DMS 273 (cell line): ENCODE measurements at regions not wholly inside any gene's neighbourhood (a gene's known extent, or its start where the extent isn't known, plus 50 kb on each side); places are given as distances from the start of the nearest gene placed in this dataset.

Source experiments
- DNase-seq: peaks from one replicate; lab custom pipeline; 2025; ENCODE audit not compliant: unreplicated experiment; lab: John Stamatoyannopoulos, UW

GRCh38 chr4:56757821-56758411, 63.6 kb downstream of the SPINK2 start:
- DNase-seq: no peak

GRCh38 chr4:56757261-56757746, 64.2 kb downstream of the SPINK2 start:
- no peak for DNase-seq

GRCh38 chr4:56755901-56756300, 65.6 kb downstream of the SPINK2 start:
- no peak for DNase-seq

- DNase-seq: peak; percentile 78
These were observed 68.5 kb downstream of the SPINK2 start for GRCh38 chr4:56752985-56753384.

GRCh38 chr4:56750231-56750630, 69.1 kb upstream of the HOPX start:
- no peak for DNase-seq

- no peak for DNase-seq
These were observed 67.2 kb upstream of the HOPX start for GRCh38 chr4:56748271-56748670.

GRCh38 chr4:56746639-56747038, 65.5 kb upstream of the HOPX start:
- DNase-seq: no peak

GRCh38 chr4:56745042-56745441, 63.9 kb upstream of the HOPX start:
- DNase-seq: no peak

- no peak for DNase-seq
These were observed 62.9 kb upstream of the HOPX start for GRCh38 chr4:56744030-56744429.

- DNase-seq: peak; percentile 67
These were observed 62.5 kb upstream of the HOPX start for GRCh38 chr4:56743550-56743949.

- no peak for DNase-seq
These were observed 61.2 kb upstream of the HOPX start for GRCh38 chr4:56742080-56742871.

- DNase-seq: no peak
These were observed 60.5 kb upstream of the HOPX start for GRCh38 chr4:56741595-56741994.

- no peak for DNase-seq
These were observed 58.1 kb upstream of the HOPX start for GRCh38 chr4:56739066-56739777.

- DNase-seq: peak; percentile 55
These were observed 56.6 kb upstream of the HOPX start for GRCh38 chr4:56737666-56738065.

GRCh38 chr4:56733352-56733751, 52.3 kb upstream of the HOPX start:
- DNase-seq: no peak

GRCh38 chr4:56732301-56732700, 51.2 kb upstream of the HOPX start:
- DNase-seq: no peak

- peak; percentile 58 for DNase-seq
These were observed 50.8 kb upstream of the HOPX start for GRCh38 chr4:56731857-56732256.
